Stimulated activated CD4-positive, alpha-beta T cell treated with anti-CD3 and anti-CD28 coated beads, Interleukin-4, amount 100 ng/mL, for 48 hours (primary cell): ENCODE measurements at regions not wholly inside any gene's neighbourhood (a gene's known extent, or its start where the extent isn't known, plus 50 kb on each side); places are given as distances from the start of the nearest gene placed in this dataset.
"Not testable (repeated sequence)": the region's sequence is repeated elsewhere in the genome, so short reads cannot be mapped to it uniquely, and the experiment has no call there.

Source experiments
- DNase-seq, 2 donors: peaks; one replicate each; pipeline ENCODE4 v3.0.0-alpha.2; 2020; ENCODE audit warnings: low read depth in 2 of 2

- no peak for DNase-seq
These were observed 55.4 kb downstream of the TMEM121 start for GRCh38 chr14:105581551-105582341.

DNA sequence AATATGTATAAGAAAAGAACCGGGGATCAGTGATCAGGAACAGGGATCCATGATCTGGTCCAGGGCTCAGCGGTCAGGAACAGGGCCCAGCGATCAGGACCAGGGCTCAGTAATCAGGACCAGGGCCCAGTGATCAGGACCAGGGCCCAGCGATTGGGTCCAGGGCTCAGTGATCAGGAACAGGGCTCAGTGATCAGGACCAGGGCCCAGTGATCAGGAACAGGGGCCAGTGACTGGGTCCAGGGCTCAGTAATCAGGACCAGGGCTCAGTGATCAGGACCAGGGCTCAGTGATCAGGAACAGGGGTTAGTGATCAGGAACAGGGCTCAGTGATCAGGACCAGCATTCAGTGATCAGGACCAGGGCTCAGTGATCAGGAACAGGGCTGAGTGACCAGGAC lies 56.3 kb downstream of the TMEM121 start:
- no peak for DNase-seq

- not testable (repeated sequence) for DNase-seq
These were observed 57.5 kb downstream of the TMEM121 start for GRCh38 chr14:105583914-105584313.

DNA sequence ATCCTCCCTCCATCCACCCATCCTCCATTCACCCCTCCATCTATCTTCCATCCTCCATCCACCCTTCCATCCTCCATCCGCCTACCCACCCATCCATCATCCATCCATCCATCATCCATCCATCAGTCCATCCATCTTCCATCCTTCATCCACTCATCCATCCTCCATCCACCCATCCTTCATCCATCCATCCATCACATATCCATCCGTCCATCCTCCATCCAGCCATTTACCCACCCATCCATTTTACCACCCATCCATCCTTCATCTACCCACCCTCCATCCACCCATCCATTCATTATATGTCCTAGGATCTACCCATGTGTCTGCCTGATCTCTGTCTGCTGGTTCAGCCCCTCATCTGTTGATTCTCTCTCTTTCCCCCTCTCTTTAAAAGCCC lies 58.9 kb downstream of the TMEM121 start:
- not testable (repeated sequence) for DNase-seq

DNA sequence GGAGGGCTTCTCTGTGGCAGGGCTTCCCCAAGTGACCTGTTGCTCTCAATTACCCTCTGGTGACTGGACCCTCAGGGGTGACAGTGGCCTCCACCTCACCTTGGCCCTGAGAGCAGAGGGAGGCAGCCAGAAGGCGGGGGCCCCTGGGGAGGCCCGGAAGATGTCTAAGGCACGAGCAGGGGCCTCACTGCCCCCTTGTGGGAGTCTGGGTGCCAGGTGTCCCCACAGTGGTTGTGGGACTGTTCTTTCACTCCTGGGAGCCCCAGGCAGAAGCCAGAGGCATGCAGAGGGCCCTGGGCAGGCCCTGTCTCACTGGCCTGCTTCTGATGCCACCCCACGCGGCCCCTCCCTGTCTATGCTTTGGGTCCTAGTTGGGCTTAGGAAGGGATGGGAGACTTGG lies 59.3 kb downstream of the TMEM121 start:
- DNase-seq, result not testable (repeated sequence)

- DNase-seq, result not testable (repeated sequence)
These were observed 59.9 kb downstream of the TMEM121 start for GRCh38 chr14:105586144-105586872.

DNA sequence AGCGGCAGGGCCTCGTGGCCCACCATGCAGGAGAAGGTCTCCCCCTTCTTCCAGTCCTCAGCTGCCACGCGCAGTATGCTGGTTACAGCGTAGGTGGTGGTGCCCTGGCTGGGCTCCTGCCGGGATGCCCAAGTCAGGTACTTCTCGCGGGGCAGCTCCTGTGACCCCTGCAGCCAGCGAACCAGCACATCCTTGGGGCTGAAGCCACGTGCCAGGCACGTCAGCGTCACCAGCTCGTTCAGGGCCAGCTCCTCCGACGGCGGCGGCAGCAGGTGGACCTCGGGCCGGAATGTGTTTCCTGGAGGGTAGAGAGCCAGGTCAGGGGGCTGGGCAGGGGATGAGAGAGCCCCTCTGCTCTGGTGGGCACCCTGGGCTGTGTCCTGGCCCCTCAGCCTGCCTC lies 60.7 kb downstream of the TMEM121 start:
- DNase-seq, result not testable (repeated sequence)

- DNase-seq, result not testable (repeated sequence)
These were observed 61.3 kb downstream of the TMEM121 start for GRCh38 chr14:105587482-105588235.

- DNase-seq, result no peak
These were observed 62.0 kb downstream of the TMEM121 start for GRCh38 chr14:105588236-105588860.

DNA sequence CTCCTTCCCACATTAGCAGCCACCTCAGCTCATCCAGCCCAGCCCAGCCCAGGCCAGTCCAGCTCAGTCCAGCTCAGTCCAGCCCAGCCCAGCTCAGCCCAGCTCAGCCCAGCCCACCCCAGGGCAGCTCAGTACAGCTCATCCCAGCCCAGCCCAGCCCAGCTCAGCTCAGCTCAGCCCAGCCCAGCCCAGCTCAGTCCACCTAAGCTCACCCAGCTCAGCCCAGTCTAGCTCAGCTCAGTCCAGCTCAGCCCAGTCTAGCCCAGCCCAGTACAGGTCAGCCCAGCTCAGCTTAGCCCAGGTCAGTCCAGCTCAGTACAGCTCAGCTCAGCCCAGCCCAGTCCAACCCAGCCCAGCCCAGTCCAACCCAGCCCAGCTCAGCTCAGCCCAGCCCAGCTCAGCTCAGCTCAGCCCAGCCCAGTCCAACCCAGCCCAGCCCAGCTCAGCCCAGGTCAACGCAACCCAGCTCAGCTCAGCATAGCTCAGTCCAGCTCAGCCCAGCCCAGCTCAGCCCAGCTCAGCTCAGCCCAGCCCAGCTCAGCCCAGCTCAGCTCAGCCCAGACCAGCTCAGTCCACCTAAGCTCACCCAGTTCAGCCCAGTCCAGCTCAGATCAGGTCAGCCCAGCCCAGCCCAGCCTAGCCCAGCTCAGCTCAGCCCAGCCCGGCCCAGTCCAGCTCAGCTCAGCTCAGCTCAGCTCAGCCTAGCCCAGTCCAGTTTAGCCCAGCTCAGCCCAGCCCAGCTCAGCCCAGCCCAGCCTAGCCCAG lies 63.0 kb downstream of the TMEM121 start:
- DNase-seq, result no peak

DNA sequence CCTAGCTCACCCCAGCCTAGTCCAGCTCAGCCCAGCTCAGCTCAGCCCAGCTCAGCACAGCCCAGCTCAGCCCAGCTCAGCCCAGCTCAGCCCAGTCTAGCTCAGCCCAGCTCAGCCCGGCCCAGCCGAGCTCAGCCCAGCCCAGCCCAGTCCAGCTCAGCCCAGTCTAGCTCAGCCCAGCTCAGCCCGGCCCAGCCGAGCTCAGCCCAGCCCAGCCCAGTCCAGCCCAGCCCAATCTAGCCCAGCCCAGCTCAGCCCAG lies 63.5 kb downstream of the TMEM121 start:
- not testable (repeated sequence) for DNase-seq

GRCh38 chr14:105591052-105591451 lies 64.7 kb downstream of the TMEM121 start:
- DNase-seq, result no peak

- not testable (repeated sequence) for DNase-seq
These were observed 65.5 kb downstream of the TMEM121 start for GRCh38 chr14:105591792-105592341.

DNA sequence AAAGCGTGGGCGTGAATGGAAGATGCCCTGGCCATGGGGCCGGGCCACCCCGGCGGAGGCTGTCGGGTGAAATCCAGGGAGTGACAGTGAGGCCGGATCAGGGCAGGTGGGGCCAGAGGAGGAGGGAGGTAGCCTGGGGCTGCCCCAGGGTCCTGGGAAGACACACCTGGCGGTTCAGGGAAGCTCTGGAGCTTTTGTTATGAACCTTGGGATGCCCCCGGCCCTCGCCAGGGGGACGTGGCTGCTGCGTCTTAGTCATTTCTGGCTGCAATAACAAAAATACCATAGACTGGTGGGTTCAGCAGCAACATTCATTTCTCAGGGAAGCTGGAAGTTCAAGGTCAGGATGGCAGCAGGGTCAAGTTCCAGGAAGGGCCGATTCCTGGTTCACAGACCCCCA lies 66.3 kb downstream of the TMEM121 start:
- not testable (repeated sequence) for DNase-seq

GRCh38 chr14:105595346-105595745 lies 69.0 kb downstream of the TMEM121 start:
- DNase-seq, result not testable (repeated sequence)

DNA sequence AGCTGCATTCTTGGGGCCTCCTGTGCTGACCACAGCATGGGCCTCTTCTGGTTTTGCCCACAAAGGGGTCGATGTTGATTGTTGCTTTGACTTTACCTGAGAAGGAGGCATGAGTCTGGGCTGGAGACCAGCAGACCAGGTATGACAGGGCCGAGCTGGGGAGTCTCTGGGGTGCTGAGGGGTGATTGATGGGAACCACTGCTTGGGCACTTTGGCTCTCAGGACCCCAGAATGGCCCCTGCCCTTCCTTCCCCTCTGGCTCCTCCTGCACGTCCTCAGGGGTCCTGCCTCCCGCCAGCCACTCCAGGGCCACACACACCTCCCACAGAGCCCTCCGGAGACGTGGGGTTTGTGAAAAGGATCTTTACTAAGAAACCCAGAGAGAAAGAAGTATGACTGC lies 70.0 kb downstream of the TMEM121 start:
- not testable (repeated sequence) for DNase-seq

DNA sequence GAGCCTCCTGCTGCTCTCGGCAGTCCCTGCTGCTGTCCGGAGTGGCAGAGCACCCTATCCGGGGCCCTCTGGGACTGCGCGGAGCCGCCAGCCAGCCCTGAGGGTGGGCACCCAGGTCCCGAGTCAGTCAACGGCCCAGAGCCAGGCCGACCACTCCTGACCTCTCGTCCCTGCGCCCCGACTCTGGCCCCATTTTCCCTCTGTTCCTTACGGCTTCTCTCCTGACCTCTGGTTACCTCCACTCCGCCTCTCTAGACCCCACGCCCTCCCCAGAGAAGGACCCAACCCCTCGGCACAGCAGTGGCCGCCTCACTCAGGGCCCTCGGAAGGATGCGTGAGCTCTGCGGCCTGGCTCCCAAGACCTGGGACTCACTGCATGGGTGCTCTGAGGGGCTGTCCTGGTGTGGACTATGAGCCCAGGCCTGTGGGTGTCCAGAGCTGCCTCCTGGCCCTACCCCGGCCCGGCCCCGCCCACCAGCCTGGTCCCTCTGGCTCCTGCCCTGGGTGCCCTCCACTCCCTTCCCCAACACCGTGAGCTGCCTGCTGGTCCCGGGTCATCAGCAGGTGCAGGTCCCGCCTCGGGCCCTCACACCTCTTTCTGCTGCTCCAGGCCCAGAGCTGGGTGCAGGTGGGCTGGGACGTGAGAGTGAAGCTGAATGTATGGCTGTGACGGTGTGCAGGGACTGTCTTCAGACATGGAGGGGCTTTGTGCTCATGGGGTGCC lies 71.8 kb downstream of the TMEM121 start:
- DNase-seq, result not testable (repeated sequence)

- DNase-seq, result not testable (repeated sequence)
These were observed 72.7 kb downstream of the TMEM121 start for GRCh38 chr14:105598925-105599586.

GRCh38 chr14:105600195-105600938 lies 74.0 kb downstream of the TMEM121 start:
- DNase-seq, result not testable (repeated sequence)
